ENCODE measurements at regions not wholly inside any gene's neighbourhood (a gene's known extent, or its start where the extent isn't known, plus 50 kb on each side); places are given as distances from the start of the nearest gene placed in this dataset.

GRCh38 chr18:47604021-47604420, 326.4 kb downstream of the SMAD2 start:
- H3K4me3 ChIP-seq (ENCODE audit: low read depth, low read length), result no peak overlapping the region
- no peak for TF ChIP-seq CTCF (conservative IDR thresholded peaks at IDR 0.05; ENCODE audit: low read depth, low read length)
- DNase-seq (ENCODE audit: low read depth), result no peak

GRCh38 chr18:47603158-47603557, 327.3 kb downstream of the SMAD2 start:
- no peak overlapping the region for H3K4me3 ChIP-seq (ENCODE audit: low read depth, low read length)
- TF ChIP-seq CTCF (conservative IDR thresholded peaks at IDR 0.05; ENCODE audit: low read depth, low read length), result no peak
- DNase-seq (ENCODE audit: low read depth), result no peak

- no peak overlapping the region for H3K4me3 ChIP-seq (ENCODE audit: low read depth, low read length)
- no peak for TF ChIP-seq CTCF (conservative IDR thresholded peaks at IDR 0.05; ENCODE audit: low read depth, low read length)
- no peak for DNase-seq (ENCODE audit: low read depth)
Observed at GRCh38 chr18:47602273-47602897, 328.1 kb downstream of the SMAD2 start.

GRCh38 chr18:47601581-47602272, 328.7 kb downstream of the SMAD2 start:
- no peak overlapping the region for H3K4me3 ChIP-seq (ENCODE audit: low read depth, low read length)
- no peak for TF ChIP-seq CTCF (conservative IDR thresholded peaks at IDR 0.05; ENCODE audit: low read depth, low read length)
- DNase-seq (ENCODE audit: low read depth), result no peak

GRCh38 chr18:47595831-47596501, 334.5 kb downstream of the SMAD2 start:
- DNase-seq (ENCODE audit: low read depth), result no peak
- TF ChIP-seq CTCF (conservative IDR thresholded peaks at IDR 0.05; ENCODE audit: low read depth, low read length), result no peak
- no peak overlapping the region for H3K4me3 ChIP-seq (ENCODE audit: low read depth, low read length)

- H3K4me3 ChIP-seq (ENCODE audit: low read depth, low read length), result no peak overlapping the region
- no peak for DNase-seq (ENCODE audit: low read depth)
- no peak for TF ChIP-seq CTCF (conservative IDR thresholded peaks at IDR 0.05; ENCODE audit: low read depth, low read length)
Observed at GRCh38 chr18:47594621-47595086, 335.8 kb downstream of the SMAD2 start.
